WERI-Rb-1 (cell line): ENCODE measurements at regions not wholly inside any gene's neighbourhood (a gene's known extent, or its start where the extent isn't known, plus 50 kb on each side); places are given as distances from the start of the nearest gene placed in this dataset.

Experiments
- DNase-seq: peaks from one replicate; pipeline ENCODE4 v3.0.0-alpha.2; 2020
- H3K27ac ChIP-seq: fragments of 250-450 bp; sonication (Bioruptor Pico); 2 replicates; pipeline ENCODE4 v1.5.1; 2020; ENCODE audit warnings: mild to moderate bottlenecking, moderate library complexity
- H3K27me3 ChIP-seq: fragments of 250-450 bp; sonication (Bioruptor Pico); 2 replicates; pipeline ENCODE4 v1.5.1; 2021; ENCODE audit warnings: mild to moderate bottlenecking, low read depth, moderate library complexity; ENCODE audit not compliant: insufficient read depth, severe bottlenecking
- H3K36me3 ChIP-seq: fragments of 250-450 bp; sonication (Bioruptor Pico); 2 replicates; pipeline ENCODE4 v1.5.1; 2020; ENCODE audit warnings: mild to moderate bottlenecking, moderate library complexity
- H3K4me3 ChIP-seq: 2 replicates; pipeline ENCODE4 v1.5.1; 2011; ENCODE audit warnings: low read depth, mild to moderate bottlenecking, control low read depth, low read length
- H3K9me3 ChIP-seq: fragments of 250-450 bp; sonication (Bioruptor Pico); 2 replicates; pipeline ENCODE4 v1.5.1; 2021; ENCODE audit warnings: mild to moderate bottlenecking, moderate library complexity; ENCODE audit not compliant: severe bottlenecking
- CTCF ChIP-seq: IDR thresholded peaks from 2 replicates; pipeline ENCODE4 v1.5.1; 2011; ENCODE audit warnings: low read depth, mild to moderate bottlenecking, control low read depth, inconsistent platforms, low read length

- DNase-seq, result no peak
- Histone ChIP-seq H3K27ac (no peak overlapping the region), H3K4me3 (no peak overlapping the region)
Observed at GRCh38 chr9:78542491-78543181, 245.7 kb downstream of the PSAT1 start.

GRCh38 chr9:78543353-78543752 is 246.4 kb downstream of the PSAT1 start:
- Histone ChIP-seq H3K36me3 (no peaks in the 10 kb centered on the region), H3K27ac (no peak overlapping the region), H3K9me3 (no peaks in the 10 kb centered on the region), H3K4me3 (no peak overlapping the region), H3K27me3 (no peaks in the 10 kb centered on the region)
- DNase-seq, result no peak
- no peak for TF ChIP-seq CTCF

More at GRCh38 chr9:78542491-78543181, 245.7 kb downstream of the PSAT1 start:
- Histone ChIP-seq H3K27me3 (no peaks in the 10 kb centered on the region), H3K9me3 (no peaks in the 10 kb centered on the region), H3K36me3 (no peaks in the 10 kb centered on the region)
- TF ChIP-seq CTCF, result no peak

- TF ChIP-seq CTCF, result no peak
- Histone ChIP-seq H3K27ac (no peak overlapping the region), H3K36me3 (no peaks in the 10 kb centered on the region)
Observed at GRCh38 chr9:78544230-78544629, 247.3 kb downstream of the PSAT1 start.

GRCh38 chr9:78547831-78548230 is 250.9 kb downstream of the PSAT1 start:
- Histone ChIP-seq H3K27ac (no peak overlapping the region), H3K4me3 (no peak overlapping the region), H3K9me3 (no peaks in the 10 kb centered on the region), H3K36me3 (no peaks in the 10 kb centered on the region), H3K27me3 (no peaks in the 10 kb centered on the region)
- no peak for DNase-seq
- TF ChIP-seq CTCF, result no peak

More at GRCh38 chr9:78544230-78544629, 247.3 kb downstream of the PSAT1 start:
- no peak for DNase-seq
- H3K27me3 ChIP-seq, result no peaks in the 10 kb centered on the region
- H3K9me3 ChIP-seq, result no peaks in the 10 kb centered on the region
- no peak overlapping the region for H3K4me3 ChIP-seq

GRCh38 chr9:78548670-78549069 is 251.7 kb downstream of the PSAT1 start:
- no peak overlapping the region for H3K4me3 ChIP-seq
- no peaks in the 10 kb centered on the region for H3K27me3 ChIP-seq
- no peaks in the 10 kb centered on the region for H3K9me3 ChIP-seq
- DNase-seq, result no peak
- no peaks in the 10 kb centered on the region for H3K36me3 ChIP-seq
- no peak overlapping the region for H3K27ac ChIP-seq
- no peak for TF ChIP-seq CTCF

- DNase-seq, result no peak
- H3K36me3 ChIP-seq, result no peaks in the 10 kb centered on the region
- no peaks in the 10 kb centered on the region for H3K9me3 ChIP-seq
- no peak overlapping the region for H3K4me3 ChIP-seq
- no peak overlapping the region for H3K27ac ChIP-seq
- TF ChIP-seq CTCF, result no peak
- no peaks in the 10 kb centered on the region for H3K27me3 ChIP-seq
Observed at GRCh38 chr9:78549711-78550110, 252.8 kb downstream of the PSAT1 start.
